ENCODE measurements at regions not wholly inside any gene's neighbourhood (a gene's known extent, or its start where the extent isn't known, plus 50 kb on each side); places are given as distances from the start of the nearest gene placed in this dataset.

DNA sequence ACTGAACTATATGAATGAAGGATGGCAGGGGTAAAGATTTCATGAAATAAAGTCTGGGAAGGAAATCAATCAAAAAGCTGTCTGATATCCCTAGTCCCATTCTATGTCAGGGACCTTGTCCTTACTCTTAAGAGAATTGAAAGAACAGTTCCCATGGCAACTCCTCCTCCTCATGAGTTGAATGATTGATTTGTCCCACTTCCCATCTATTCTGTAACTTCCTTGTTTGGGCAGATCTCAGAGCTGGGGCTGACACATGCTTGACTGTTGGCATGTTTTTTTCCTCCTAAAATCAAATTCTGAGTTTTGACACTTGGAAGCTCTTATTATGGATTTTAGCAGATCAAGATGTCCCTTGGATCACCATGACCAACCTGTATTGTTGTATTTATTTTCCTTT, 1138.6 kb upstream of the CDH8 start:
- TF ChIP-seq, protein P1, sequence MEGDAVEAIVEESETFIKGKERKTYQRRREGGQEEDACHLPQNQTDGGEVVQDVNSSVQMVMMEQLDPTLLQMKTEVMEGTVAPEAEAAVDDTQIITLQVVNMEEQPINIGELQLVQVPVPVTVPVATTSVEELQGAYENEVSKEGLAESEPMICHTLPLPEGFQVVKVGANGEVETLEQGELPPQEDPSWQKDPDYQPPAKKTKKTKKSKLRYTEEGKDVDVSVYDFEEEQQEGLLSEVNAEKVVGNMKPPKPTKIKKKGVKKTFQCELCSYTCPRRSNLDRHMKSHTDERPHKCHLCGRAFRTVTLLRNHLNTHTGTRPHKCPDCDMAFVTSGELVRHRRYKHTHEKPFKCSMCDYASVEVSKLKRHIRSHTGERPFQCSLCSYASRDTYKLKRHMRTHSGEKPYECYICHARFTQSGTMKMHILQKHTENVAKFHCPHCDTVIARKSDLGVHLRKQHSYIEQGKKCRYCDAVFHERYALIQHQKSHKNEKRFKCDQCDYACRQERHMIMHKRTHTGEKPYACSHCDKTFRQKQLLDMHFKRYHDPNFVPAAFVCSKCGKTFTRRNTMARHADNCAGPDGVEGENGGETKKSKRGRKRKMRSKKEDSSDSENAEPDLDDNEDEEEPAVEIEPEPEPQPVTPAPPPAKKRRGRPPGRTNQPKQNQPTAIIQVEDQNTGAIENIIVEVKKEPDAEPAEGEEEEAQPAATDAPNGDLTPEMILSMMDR (IDR thresholded peaks at IDR 0.05; ENCODE audit: low read depth, low read length), result no peak
- no peak for TF ChIP-seq POLR2A (IDR thresholded peaks at IDR 0.05; ENCODE audit: extremely low read depth, insufficient read length)
